ENCODE measurements at regions not wholly inside any gene's neighbourhood (a gene's known extent, or its start where the extent isn't known, plus 50 kb on each side); places are given as distances from the start of the nearest gene placed in this dataset.

- DNase-seq (ENCODE audit: low read depth in 1 of 2, low spot score in 1 of 2) = peak in 1 of 2 experiments; percentile 83
- H3K4me3 ChIP-seq = peak overlapping the region; percentile 60
- POLR2A ChIA-PET = interaction anchor here (0.6 to 2.2 kb wide), 6 partner anchors 14 to 870 kb away, joined by 3 to 10 read pairs (median 3); no protein-coding TSS in a partner anchor
Observed at GRCh38 chr6:28757429-28758045, 166.2 kb downstream of the TRIM27 start.

DNA sequence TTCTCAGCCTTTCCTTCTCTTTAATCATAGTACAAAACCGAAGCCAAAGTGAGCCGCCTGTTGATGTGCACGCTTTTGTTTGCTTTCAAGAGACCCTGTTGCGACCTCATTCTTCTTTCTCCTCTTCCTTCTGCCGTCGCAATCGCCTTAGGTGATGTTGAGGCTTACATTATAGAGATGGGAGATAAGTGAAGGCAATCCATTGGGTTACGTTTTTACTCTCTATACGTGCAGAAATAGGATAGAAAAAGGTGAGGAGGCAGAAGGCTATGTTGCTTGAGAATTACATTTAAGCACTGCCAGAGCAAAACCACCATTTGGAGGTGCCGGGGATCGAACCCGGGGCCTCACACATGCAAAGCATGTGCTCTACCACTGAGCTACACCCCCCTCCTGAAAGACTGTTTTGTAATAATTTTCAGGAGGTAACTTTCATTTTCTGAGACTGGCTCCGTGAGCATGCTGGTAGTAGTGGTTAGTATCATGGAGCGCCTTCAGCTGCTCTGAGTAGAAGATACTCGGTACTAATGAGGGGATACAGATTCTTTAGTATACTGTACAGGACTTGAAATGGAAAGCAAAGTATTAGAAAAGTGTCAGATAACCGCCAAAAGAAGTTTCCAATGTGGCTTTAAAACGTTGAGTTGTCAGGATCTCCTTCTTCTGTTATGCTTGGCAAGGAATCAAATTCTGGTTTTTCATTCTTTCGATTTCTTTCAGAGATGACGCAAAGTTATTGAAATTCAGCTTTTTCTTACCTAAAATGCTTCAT is 165.6 kb downstream of the TRIM27 start:
- Histone ChIP-seq H3K9me3 (no peaks in the 10 kb centered on the region), H3K4me1 (peaks cover 11% of the 10 kb centered on the region; the same call in 1 of the 3 replicates), H3K27ac (peak overlapping the region; percentile 86 to 89), H3K4me2 (peak overlapping the region; percentile 75), H3K4me3 (peak overlapping the region; percentile 60)
- ATAC-seq (peak; percentile 87 to 92), DNase-seq (ENCODE audit: low read depth in 1 of 2, low spot score in 1 of 2) (peak; percentile 25 to 88), FAIRE-seq (no peak)
- TF ChIP-seq, protein P1, sequence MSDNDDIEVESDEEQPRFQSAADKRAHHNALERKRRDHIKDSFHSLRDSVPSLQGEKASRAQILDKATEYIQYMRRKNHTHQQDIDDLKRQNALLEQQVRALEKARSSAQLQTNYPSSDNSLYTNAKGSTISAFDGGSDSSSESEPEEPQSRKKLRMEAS (IDR thresholded peaks at IDR 0.05) = peak; percentile 73
- TF ChIP-seq NR3C1 (IDR thresholded peaks at IDR 0.05) = no peak
- TF ChIP-seq JUN (IDR thresholded peaks at IDR 0.05) = 0 out of 5 replicates have a peak, but pooled peaks have one; percentile 15 to 20
- peak; percentile 42 to 89; a peak in 3 of 4 replicates for TF ChIP-seq CEBPB (IDR thresholded peaks at IDR 0.05)
- peak; percentile 32; the same call in 1 of the 2 replicates for TF ChIP-seq FOXS1 (CRISPR knock-in tag; IDR thresholded peaks at IDR 0.05)
- no peak for TF ChIP-seq CBX2 (IDR thresholded peaks at IDR 0.05; ENCODE audit: borderline replicate concordance, low read depth)
- peak in 1 of 2 experiments; percentile 22; a peak in 1 of 5 replicates for TF ChIP-seq RAD21 (conservative IDR thresholded peaks at IDR 0.05 in 1 of 2, IDR thresholded peaks at IDR 0.05 in 1 of 2)
- TF ChIP-seq ZC3H11A (IDR thresholded peaks at IDR 0.05) = no peak
- TF ChIP-seq JUNB (IDR thresholded peaks at IDR 0.05) = no peak
- no peak for TF ChIP-seq HES2 (IDR thresholded peaks at IDR 0.05)
- no peak for TF ChIP-seq TP53 (CRISPR knock-in tag; IDR thresholded peaks at IDR 0.05)
- TF ChIP-seq PHF8 (IDR thresholded peaks at IDR 0.05; ENCODE audit: borderline replicate concordance, low read depth) = 0 out of 2 replicates have a peak, but pooled peaks have one; percentile 24
- TF ChIP-seq MYC (IDR thresholded peaks at IDR 0.05; ENCODE audit: borderline replicate concordance, low read length) = peak; percentile 53; the same call in 1 of the 2 replicates
- no peak for TF ChIP-seq SMC3 (IDR thresholded peaks at IDR 0.05)
- TF ChIP-seq PBX3 (IDR thresholded peaks at IDR 0.05) = 0 out of 2 replicates have a peak, but pooled peaks have one; percentile 17
- no peak for TF ChIP-seq KDM5A (IDR thresholded peaks at IDR 0.05)
- TF ChIP-seq GATA3 (IDR thresholded peaks at IDR 0.05; ENCODE audit: borderline replicate concordance) = peak; percentile 18; the same call in 1 of the 2 replicates
- TF ChIP-seq SREBF2 (IDR thresholded peaks at IDR 0.05) = peak; percentile 48
- TF ChIP-seq KDM1A (IDR thresholded peaks at IDR 0.05; ENCODE audit: low read depth) = no peak
- TF ChIP-seq HMGXB4 (CRISPR knock-in tag; IDR thresholded peaks at IDR 0.05; ENCODE audit: borderline replicate concordance) = peak; percentile 24; the same call in 1 of the 2 replicates
- WGBS (ENCODE audit: missing lambda C conversion rate) = under 1% methylated on average over 19 of the region's 19 CpGs
- ChIA-PET CTCF (interaction anchor here (0.6 to 1.2 kb wide), 3 partner anchors 9 to 1461 kb away, joined by 3 read pairs; no protein-coding TSS in a partner anchor), POLR2A (interaction anchor here (0.6 to 2.2 kb wide), 8 partner anchors 11 to 870 kb away, joined by 3 to 10 read pairs (median 3); no protein-coding TSS in a partner anchor)

More at GRCh38 chr6:28757429-28758045, 166.2 kb downstream of the TRIM27 start:
- TF ChIP-seq MAFK (IDR thresholded peaks at IDR 0.05; ENCODE audit: partially characterized antibody) (peak; percentile 91), KDM5A (IDR thresholded peaks at IDR 0.05) (no peak), TFCP2L1 (CRISPR knock-in tag; IDR thresholded peaks at IDR 0.05) (no peak), CBX2 (IDR thresholded peaks at IDR 0.05; ENCODE audit: borderline replicate concordance, low read depth) (no peak), HOXB13 (CRISPR knock-in tag; IDR thresholded peaks at IDR 0.05; ENCODE audit: low read depth) (no peak), MAZ (IDR thresholded peaks at IDR 0.05; ENCODE audit: borderline replicate concordance, low read depth, low read length) (no peak), JUN (IDR thresholded peaks at IDR 0.05) (peak in 1 of 2 experiments; percentile 35; a peak in 1 of 5 replicates), RNF2 (IDR thresholded peaks at IDR 0.05; ENCODE audit: borderline replicate concordance, low read depth) (no peak), GATA3 (IDR thresholded peaks at IDR 0.05; ENCODE audit: borderline replicate concordance) (no peak), HES2 (IDR thresholded peaks at IDR 0.05) (no peak), CEBPB (IDR thresholded peaks at IDR 0.05) (peak in 1 of 2 experiments; percentile 62; a peak in 2 of 4 replicates), CTCF (IDR thresholded peaks at IDR 0.05) (no peak), NR3C1 (IDR thresholded peaks at IDR 0.05) (no peak)
- peak overlapping the region; percentile 86 to 89 for H3K27ac ChIP-seq
- no peaks in the 10 kb centered on the region for H3K9me3 ChIP-seq
- peaks cover 11% of the 10 kb centered on the region; the same call in 1 of the 3 replicates for H3K4me1 ChIP-seq
- ATAC-seq (peak; percentile 70 to 77), FAIRE-seq (no peak)
- under 1% methylated on average over 28 of the region's 33 CpGs for WGBS (ENCODE audit: missing lambda C conversion rate)
- H3K4me2 ChIP-seq = peak overlapping the region; percentile 75
- CTCF ChIA-PET = interaction anchor here (0.7 to 1.2 kb wide), 2 partner anchors 12 to 1462 kb away, joined by 3 read pairs; no protein-coding TSS in a partner anchor

All from A549 (cell line).